ENCODE measurements at regions not wholly inside any gene's neighbourhood (a gene's known extent, or its start where the extent isn't known, plus 50 kb on each side); places are given as distances from the start of the nearest gene placed in this dataset.

DNA sequence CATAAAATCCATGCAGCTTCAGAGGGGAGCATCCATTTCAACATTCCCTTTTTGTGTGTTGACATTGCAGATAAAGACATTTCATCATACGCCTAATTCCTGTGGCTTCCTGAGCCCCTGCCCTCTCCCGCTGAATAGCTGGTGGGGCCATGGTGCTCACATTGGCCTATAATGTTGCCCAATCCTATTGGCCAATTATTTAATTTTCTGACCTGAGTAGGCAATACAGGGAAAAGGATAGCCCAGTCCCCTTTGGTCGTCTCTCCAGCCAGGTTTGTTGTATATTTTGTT, 163.8 kb upstream of the MYCN start:
- no peak for ATAC-seq

DNA sequence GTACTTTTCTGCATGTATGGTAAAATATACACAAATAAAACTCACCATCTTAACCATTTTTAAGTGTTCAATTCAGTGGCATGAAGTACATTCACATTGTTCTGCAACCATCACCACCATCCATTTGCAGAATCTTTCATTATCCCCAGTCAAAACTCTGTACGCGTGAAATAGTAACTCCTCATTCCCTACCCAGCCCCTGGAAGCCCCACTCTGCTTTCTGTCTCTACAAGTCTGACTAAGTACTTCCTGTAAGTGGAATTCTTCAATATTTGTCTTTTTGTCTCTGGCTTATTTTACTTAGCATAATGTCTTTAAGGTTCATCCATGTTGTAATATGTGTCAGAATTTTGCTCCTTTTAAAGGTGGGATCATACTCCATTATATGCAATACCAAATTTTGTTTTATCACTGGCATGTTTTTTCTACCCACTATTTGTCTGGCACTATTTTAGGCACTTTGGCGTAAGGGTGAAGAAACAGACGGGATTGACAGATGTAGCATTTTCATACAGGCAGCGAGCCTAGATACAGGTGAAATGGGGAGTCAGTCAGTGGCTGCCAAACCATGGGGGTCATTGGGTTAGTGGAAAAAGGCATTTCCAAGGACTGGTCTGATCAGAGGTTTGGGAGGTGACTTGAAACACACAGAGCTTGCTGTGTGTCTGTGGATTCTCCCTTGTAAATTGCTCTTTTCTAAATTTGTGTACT, 163.2 kb upstream of the MYCN start:
- no peak overlapping the region for H3K4me3 Mint-ChIP-seq
- no peak overlapping the region for H3K27ac Mint-ChIP-seq
- no peaks in the 10 kb centered on the region for H3K36me3 Mint-ChIP-seq
- ATAC-seq (no peak), DNase-seq (ENCODE audit: low spot score) (no peak)
- ChIA-PET POLR2A (no interaction called here), CTCF (no interaction called here)
- no peaks in the 10 kb centered on the region for H3K4me1 Mint-ChIP-seq
- no peaks in the 10 kb centered on the region for H3K9me3 Mint-ChIP-seq
- H3K27me3 Mint-ChIP-seq (ENCODE audit: low read depth) = no peaks in the 10 kb centered on the region
- TF ChIP-seq, protein P1, sequence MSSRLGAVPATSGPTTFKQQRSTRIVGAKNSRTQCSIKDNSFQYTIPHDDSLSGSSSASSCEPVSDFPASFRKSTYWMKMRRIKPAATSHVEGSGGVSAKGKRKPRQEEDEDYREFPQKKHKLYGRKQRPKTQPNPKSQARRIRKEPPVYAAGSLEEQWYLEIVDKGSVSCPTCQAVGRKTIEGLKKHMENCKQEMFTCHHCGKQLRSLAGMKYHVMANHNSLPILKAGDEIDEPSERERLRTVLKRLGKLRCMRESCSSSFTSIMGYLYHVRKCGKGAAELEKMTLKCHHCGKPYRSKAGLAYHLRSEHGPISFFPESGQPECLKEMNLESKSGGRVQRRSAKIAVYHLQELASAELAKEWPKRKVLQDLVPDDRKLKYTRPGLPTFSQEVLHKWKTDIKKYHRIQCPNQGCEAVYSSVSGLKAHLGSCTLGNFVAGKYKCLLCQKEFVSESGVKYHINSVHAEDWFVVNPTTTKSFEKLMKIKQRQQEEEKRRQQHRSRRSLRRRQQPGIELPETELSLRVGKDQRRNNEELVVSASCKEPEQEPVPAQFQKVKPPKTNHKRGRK (CRISPR knock-in tag; IDR thresholded peaks at IDR 0.05; ENCODE audit: borderline replicate concordance) = no peak
- TF ChIP-seq JUN (CRISPR knock-in tag; IDR thresholded peaks at IDR 0.05) (no peak), ZNF396 (CRISPR knock-in tag; IDR thresholded peaks at IDR 0.05; ENCODE audit: borderline replicate concordance) (no peak), NR2C2 (CRISPR knock-in tag; IDR thresholded peaks at IDR 0.05) (no peak), PRRX2 (CRISPR knock-in tag; IDR thresholded peaks at IDR 0.05) (no peak), GABPB1 (CRISPR knock-in tag; IDR thresholded peaks at IDR 0.05) (no peak)
- TF ChIP-seq, protein P2, sequence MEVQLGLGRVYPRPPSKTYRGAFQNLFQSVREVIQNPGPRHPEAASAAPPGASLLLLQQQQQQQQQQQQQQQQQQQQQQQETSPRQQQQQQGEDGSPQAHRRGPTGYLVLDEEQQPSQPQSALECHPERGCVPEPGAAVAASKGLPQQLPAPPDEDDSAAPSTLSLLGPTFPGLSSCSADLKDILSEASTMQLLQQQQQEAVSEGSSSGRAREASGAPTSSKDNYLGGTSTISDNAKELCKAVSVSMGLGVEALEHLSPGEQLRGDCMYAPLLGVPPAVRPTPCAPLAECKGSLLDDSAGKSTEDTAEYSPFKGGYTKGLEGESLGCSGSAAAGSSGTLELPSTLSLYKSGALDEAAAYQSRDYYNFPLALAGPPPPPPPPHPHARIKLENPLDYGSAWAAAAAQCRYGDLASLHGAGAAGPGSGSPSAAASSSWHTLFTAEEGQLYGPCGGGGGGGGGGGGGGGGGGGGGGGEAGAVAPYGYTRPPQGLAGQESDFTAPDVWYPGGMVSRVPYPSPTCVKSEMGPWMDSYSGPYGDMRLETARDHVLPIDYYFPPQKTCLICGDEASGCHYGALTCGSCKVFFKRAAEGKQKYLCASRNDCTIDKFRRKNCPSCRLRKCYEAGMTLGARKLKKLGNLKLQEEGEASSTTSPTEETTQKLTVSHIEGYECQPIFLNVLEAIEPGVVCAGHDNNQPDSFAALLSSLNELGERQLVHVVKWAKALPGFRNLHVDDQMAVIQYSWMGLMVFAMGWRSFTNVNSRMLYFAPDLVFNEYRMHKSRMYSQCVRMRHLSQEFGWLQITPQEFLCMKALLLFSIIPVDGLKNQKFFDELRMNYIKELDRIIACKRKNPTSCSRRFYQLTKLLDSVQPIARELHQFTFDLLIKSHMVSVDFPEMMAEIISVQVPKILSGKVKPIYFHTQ (CRISPR knock-in tag; IDR thresholded peaks at IDR 0.05) = no peak
- TF ChIP-seq, protein P3, sequence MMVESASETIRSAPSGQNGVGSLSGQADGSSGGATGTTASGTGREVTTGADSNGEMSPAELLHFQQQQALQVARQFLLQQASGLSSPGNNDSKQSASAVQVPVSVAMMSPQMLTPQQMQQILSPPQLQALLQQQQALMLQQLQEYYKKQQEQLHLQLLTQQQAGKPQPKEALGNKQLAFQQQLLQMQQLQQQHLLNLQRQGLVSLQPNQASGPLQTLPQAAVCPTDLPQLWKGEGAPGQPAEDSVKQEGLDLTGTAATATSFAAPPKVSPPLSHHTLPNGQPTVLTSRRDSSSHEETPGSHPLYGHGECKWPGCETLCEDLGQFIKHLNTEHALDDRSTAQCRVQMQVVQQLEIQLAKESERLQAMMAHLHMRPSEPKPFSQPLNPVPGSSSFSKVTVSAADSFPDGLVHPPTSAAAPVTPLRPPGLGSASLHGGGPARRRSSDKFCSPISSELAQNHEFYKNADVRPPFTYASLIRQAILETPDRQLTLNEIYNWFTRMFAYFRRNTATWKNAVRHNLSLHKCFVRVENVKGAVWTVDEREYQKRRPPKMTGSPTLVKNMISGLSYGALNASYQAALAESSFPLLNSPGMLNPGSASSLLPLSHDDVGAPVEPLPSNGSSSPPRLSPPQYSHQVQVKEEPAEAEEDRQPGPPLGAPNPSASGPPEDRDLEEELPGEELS (CRISPR knock-in tag; IDR thresholded peaks at IDR 0.05) = no peak
- TF ChIP-seq, protein P4, sequence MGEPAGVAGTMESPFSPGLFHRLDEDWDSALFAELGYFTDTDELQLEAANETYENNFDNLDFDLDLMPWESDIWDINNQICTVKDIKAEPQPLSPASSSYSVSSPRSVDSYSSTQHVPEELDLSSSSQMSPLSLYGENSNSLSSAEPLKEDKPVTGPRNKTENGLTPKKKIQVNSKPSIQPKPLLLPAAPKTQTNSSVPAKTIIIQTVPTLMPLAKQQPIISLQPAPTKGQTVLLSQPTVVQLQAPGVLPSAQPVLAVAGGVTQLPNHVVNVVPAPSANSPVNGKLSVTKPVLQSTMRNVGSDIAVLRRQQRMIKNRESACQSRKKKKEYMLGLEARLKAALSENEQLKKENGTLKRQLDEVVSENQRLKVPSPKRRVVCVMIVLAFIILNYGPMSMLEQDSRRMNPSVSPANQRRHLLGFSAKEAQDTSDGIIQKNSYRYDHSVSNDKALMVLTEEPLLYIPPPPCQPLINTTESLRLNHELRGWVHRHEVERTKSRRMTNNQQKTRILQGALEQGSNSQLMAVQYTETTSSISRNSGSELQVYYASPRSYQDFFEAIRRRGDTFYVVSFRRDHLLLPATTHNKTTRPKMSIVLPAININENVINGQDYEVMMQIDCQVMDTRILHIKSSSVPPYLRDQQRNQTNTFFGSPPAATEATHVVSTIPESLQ (CRISPR knock-in tag; IDR thresholded peaks at IDR 0.05) = no peak
- TF ChIP-seq, protein P5, sequence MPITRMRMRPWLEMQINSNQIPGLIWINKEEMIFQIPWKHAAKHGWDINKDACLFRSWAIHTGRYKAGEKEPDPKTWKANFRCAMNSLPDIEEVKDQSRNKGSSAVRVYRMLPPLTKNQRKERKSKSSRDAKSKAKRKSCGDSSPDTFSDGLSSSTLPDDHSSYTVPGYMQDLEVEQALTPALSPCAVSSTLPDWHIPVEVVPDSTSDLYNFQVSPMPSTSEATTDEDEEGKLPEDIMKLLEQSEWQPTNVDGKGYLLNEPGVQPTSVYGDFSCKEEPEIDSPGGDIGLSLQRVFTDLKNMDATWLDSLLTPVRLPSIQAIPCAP (CRISPR knock-in tag; IDR thresholded peaks at IDR 0.05) = no peak
- TF ChIP-seq, protein P6, sequence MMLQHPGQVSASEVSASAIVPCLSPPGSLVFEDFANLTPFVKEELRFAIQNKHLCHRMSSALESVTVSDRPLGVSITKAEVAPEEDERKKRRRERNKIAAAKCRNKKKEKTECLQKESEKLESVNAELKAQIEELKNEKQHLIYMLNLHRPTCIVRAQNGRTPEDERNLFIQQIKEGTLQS (CRISPR knock-in tag; conservative IDR thresholded peaks at IDR 0.05) = no peak
- TF ChIP-seq, protein P7, sequence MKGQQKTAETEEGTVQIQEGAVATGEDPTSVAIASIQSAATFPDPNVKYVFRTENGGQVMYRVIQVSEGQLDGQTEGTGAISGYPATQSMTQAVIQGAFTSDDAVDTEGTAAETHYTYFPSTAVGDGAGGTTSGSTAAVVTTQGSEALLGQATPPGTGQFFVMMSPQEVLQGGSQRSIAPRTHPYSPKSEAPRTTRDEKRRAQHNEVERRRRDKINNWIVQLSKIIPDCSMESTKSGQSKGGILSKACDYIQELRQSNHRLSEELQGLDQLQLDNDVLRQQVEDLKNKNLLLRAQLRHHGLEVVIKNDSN (CRISPR knock-in tag; IDR thresholded peaks at IDR 0.05) = no peak
- TF ChIP-seq, protein P8, sequence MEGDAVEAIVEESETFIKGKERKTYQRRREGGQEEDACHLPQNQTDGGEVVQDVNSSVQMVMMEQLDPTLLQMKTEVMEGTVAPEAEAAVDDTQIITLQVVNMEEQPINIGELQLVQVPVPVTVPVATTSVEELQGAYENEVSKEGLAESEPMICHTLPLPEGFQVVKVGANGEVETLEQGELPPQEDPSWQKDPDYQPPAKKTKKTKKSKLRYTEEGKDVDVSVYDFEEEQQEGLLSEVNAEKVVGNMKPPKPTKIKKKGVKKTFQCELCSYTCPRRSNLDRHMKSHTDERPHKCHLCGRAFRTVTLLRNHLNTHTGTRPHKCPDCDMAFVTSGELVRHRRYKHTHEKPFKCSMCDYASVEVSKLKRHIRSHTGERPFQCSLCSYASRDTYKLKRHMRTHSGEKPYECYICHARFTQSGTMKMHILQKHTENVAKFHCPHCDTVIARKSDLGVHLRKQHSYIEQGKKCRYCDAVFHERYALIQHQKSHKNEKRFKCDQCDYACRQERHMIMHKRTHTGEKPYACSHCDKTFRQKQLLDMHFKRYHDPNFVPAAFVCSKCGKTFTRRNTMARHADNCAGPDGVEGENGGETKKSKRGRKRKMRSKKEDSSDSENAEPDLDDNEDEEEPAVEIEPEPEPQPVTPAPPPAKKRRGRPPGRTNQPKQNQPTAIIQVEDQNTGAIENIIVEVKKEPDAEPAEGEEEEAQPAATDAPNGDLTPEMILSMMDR (IDR thresholded peaks at IDR 0.05) = no peak

More for the DNA sequence above, 163.8 kb upstream of the MYCN start:
- H3K27ac Mint-ChIP-seq = no peak overlapping the region
- H3K9me3 Mint-ChIP-seq = no peaks in the 10 kb centered on the region
- no peak overlapping the region for H3K4me3 Mint-ChIP-seq
- no peak for DNase-seq (ENCODE audit: low spot score)
- ChIA-PET POLR2A (no interaction called here), CTCF (no interaction called here)
- TF ChIP-seq FOXJ3 (CRISPR knock-in tag; IDR thresholded peaks at IDR 0.05; ENCODE audit: borderline replicate concordance) (no peak), ZNF317 (CRISPR knock-in tag; IDR thresholded peaks at IDR 0.05; ENCODE audit: borderline replicate concordance, low read depth) (no peak), JAZF1 (CRISPR knock-in tag; IDR thresholded peaks at IDR 0.05) (no peak), GABPB1 (CRISPR knock-in tag; IDR thresholded peaks at IDR 0.05) (peak; percentile 98), SP1 (CRISPR knock-in tag; conservative IDR thresholded peaks at IDR 0.05) (no peak), OVOL2 (CRISPR knock-in tag; IDR thresholded peaks at IDR 0.05; ENCODE audit: borderline replicate concordance) (no peak)
- TF ChIP-seq, protein P9, sequence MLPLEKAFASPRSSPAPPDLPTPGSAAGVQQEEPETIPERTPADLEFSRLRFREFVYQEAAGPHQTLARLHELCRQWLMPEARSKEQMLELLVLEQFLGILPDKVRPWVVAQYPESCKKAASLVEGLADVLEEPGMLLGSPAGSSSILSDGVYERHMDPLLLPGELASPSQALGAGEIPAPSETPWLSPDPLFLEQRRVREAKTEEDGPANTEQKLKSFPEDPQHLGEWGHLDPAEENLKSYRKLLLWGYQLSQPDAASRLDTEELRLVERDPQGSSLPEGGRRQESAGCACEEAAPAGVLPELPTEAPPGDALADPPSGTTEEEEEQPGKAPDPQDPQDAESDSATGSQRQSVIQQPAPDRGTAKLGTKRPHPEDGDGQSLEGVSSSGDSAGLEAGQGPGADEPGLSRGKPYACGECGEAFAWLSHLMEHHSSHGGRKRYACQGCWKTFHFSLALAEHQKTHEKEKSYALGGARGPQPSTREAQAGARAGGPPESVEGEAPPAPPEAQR (CRISPR knock-in tag; IDR thresholded peaks at IDR 0.05) = no peak
- TF ChIP-seq, protein P4 (CRISPR knock-in tag; IDR thresholded peaks at IDR 0.05) = no peak
- H3K36me3 Mint-ChIP-seq = no peaks in the 10 kb centered on the region
- H3K27me3 Mint-ChIP-seq (ENCODE audit: low read depth) = no peaks in the 10 kb centered on the region
- H3K4me1 Mint-ChIP-seq = no peaks in the 10 kb centered on the region
